Activated T-helper 1 cell treated with anti-CD3 and anti-CD28 coated beads, Interleukin-2, amount 50 U/mL, for 16 hours (primary cell): ENCODE measurements at regions not wholly inside any gene's neighbourhood (a gene's known extent, or its start where the extent isn't known, plus 50 kb on each side); places are given as distances from the start of the nearest gene placed in this dataset.
"Not testable (repeated sequence)": the region's sequence is repeated elsewhere in the genome, so short reads cannot be mapped to it uniquely, and the experiment has no call there.

Source experiments
- DNase-seq, 2 donors: peaks; one replicate each; pipeline ENCODE4 v3.0.0-alpha.2; 2020; ENCODE audit warnings: low read depth in 1 of 2, low spot score in 1 of 2

DNA sequence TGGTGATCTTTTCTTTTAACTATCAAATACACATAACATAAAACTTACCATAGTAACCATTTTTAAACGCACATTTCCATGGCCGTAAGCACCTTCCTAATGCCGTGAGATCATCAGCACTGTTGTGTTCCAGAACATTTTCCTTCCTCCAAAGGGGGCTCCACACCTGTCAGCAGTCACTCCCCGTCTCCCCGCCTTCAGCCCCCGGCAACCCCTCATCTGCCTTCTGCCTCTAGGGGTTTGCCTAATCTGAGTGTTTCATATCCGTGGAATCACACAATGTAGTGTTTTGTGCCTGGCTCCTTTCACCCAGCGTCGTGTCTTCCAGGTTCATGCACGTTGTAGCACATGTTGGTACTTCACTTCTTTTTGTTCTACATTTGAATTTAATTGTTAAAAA lies 350.1 kb upstream of the TNRC6C start:
- DNase-seq: no peak

DNA sequence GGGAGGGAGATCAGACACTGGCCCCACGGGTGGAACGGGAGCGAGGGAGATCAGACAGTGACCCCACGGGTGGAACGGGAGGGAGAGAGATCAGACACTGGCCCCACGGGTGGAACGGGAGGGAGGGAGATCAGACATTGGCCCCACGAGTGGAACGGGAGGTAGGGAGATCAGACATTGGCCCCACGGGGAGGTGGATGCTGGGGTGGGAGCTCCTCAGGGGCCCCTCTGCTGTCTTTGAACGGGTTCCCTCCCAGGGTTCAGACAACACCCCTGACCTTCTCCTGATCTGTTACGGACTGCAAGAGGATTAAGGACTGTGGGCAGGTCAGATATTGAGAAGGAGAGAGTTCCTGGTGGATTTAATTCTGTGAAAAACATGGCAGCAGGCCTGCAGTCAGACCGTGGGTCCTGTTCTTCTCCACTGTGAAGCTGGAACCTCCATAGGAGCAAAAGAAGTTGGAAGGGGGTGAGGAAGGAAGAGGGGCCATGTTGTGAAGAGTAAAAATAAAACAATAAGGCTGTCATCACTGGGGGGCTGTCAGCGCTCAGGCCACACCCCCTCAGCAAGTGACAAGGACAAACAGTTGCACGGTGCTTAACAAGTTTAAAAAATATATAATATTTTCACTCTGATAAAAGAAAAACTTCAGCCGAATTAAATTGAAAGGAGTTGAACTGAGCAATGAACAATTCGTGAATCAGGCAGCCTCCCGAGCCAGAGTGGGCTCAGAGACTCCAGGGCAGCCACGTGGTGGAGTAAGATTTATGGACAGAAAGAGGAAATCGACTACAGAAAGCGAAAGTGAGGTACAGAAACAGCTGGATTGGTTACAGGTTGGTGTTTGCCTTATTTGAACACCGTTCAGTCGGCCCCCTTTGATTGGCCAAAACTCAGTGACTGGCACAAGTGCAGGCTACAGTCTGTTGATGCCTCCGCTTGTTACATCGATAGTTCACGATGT lies 348.7 kb upstream of the TNRC6C start:
- peak in 1 of 2 donors; percentile 24 for DNase-seq

DNA sequence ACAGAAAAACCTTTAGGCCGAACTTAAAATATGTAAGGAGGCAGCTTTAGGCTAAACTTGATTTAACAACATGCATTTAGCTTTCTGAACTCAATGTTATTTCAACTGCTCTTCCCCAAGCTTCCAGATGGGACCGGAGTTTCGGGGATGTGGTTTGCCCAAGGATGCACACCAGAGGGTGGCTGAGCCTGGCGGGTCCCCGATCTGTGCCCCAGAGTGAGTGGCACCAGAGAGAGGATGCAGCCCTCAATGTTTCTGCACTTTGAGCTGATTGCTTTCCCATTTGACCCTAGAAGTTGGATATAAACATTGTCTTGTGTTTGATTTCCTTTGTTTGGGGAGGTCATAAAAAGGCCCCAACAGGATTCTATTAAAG lies 348.0 kb upstream of the TNRC6C start:
- no peak for DNase-seq

DNA sequence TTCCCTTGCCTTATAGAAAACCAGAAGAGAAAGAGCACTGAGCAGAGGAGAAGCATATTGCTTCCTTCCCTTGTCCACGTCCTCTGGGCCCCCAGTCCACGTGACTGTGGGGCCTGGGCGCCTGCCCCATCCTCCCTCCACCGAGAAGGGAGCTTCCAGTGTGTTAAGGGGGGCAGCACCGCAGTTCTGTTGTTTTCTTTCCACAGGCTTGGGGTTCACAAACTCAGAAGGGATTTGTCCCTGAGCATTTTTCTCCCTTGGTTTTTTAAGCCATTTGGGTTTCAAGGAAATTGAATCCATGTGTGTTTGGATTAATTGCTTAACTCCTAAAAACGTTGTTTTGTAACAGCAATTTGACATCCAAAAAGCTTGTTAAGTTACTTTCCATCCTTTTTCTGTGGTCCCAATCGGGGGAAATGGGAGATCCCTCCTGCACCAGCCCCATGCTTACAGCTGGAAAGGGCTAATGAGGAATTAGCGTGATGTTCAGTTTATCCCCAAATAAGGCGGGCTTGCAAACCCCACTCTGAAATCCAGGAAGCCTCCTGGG lies 347.5 kb upstream of the TNRC6C start:
- no peak for DNase-seq

DNA sequence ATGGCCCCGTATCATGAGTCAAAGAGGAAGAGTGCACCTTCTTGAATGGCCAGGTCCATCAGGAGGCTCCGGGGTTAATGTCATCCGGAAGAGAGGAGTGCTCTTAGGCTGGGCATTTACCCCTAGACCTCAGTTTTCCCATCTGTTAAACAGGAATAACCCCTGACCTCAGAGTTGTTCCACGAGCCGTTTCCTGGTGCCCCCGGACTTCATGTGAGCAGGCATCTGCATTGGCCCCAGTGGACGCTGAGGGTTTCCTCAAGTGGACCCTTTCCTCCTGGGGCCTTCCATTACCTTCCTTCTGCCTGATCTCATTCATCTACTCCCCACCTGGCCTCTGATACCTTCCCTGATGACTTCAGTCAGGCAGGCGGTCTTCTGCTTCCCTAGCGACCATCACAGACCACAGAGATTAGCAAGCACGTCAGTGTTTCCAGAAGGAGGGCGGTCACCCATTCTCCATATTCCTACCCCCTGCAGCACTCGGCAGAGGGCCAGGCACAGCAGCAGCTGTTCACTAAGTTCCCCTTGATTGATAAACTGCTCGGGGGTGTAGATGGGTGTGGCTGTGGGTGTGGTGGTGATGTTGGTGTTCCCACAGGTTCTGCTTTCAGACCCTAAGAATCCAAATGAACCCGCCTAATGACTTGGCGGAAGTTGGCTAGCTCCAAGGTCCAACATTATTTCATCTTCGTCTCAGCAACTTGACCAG lies 346.6 kb upstream of the TNRC6C start:
- DNase-seq: no peak

DNA sequence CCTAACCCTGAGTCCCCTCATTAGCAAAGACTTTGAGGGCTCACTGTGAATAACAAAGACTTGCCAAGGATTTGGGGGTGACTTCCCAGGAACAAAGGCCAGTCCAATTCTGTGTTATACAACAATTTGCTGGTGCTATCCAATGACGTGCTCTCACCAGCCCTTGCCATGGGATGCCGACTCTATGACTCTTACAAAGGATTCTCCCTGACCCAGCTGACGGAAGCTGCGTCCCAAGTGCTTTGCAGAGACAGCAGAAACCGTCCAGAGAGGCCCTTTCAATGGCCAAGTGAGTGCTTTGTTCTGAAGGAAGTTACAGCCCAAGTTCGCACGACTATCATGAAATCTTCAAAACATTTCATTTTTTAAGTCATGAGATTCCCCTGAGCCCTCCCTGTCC lies 345.3 kb upstream of the TNRC6C start:
- no peak for DNase-seq

DNA sequence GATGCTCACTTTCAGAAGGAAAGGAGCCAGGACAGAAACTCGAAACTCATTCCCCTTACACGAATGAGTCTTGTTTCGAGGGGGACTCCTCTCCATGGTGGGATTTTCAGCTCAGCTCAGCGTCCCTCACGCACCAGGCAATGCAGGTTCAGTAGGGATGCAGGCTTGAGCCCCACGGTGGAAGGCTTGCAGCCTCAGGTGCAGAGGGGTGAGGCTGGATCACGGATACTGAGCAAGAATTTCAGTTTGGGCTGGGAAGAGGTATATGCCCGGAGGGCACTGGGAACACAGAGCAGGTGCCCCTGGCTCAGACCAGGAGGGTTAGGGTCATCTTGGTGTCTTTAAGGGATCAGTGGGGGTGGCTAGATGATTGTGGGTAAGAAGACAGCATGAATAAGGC lies 344.9 kb upstream of the TNRC6C start:
- DNase-seq: no peak

DNA sequence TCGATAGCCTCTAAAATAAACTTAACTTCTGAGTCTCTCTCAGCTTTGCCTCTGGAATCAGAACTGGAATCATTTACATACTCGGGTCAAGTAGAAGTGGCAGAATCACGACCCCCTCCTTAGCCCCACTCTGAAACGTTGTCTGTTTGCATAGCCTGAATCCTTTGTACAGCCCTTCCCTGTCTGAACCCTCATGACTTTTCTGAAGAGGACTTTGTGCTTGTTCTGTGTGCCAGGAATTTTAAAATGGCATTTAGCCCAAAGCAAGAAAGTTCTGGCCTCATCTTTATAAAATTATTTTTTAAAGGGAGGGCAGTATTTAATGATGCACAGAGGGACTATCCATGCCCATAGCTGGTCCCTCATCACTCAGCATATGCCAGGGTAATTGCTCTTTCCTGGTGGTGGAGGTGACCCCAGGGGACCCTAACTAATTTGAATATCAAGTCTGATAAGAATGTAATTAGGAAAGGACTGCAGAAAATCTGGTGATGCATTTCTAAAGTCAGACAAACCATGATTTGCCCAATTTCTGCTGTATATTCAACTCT lies 342.7 kb upstream of the TNRC6C start:
- DNase-seq: no peak

DNA sequence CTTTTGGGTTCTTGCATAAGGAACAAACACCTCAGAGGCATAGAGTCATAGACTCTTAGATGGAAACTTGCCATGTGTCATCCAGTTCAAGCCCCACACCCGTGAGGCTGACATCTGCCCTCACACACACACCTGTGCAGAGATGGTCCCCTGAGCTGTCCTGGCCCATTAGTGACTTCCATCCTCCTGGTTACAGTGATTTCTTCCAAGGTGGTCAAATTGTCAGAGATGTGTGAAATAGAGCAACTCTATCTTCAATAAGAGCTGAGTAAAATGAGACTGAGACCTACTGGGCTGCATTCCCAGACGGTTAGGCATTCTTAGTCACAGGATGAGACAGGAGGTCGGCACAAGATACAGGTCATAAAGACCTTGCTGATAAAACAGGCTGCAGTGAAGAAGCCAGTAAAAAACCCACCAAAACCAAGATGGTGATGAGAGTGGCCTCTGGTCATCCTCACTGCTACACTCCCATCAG lies 342.2 kb upstream of the TNRC6C start:
- no peak for DNase-seq

DNA sequence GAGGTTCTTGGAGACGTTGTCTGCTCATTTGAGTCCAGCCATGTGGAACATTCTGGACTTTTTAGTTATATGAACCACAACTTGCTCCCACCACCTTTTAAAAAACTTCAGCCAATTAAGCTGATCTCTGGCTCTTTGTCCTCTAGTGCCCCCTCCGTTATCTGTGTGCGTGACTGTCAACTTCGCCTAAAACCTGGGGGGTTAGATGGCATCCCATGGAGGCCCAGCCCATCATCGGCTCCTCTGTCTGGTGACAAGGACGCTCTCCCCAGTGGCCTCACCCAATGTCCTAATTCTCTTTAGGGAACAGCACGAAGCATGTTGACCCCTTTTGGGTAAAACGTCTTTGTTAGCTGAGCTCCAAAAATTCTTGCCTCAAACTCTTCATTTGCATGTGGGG lies 341.0 kb upstream of the TNRC6C start:
- DNase-seq: no peak

DNA sequence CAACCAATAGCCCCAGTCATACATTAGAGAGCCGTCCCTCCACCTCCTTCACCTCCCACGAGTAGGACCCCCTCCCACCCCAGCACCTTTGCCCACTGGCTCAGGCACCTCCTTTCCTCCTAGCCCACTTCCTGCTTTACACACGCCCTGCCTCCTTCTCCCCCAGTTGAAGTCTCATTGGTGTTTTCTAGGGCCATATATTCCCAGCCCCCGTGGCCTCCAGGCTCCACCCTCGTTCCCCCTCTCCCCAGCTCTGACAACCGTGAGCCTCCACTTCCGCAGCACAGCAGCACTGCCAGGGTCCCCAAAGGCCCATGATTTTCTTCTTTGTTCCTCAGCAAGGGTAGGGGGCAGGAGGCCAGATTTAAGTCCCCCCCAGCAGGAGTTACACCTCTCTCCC lies 340.3 kb upstream of the TNRC6C start:
- DNase-seq: no peak

DNA sequence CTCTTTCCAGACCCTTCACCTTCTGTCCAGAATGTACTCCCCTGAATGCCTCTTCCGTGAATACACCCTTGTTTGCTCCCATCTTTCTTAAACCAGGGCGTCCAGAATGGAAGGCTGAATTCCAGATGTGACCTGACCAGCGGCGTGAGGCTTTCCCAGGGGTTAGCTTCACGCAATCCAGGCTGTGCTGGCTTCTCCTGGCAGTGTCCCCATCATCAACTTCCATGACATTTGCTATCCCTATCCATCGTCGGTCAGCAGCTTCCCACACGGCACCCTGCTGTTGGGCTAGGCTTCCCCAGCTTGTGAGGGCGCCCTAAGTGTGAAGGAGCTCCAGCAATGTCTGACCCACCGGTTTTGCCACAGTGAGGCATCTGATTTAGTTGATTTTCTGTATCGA lies 339.8 kb upstream of the TNRC6C start:
- DNase-seq: no peak

DNA sequence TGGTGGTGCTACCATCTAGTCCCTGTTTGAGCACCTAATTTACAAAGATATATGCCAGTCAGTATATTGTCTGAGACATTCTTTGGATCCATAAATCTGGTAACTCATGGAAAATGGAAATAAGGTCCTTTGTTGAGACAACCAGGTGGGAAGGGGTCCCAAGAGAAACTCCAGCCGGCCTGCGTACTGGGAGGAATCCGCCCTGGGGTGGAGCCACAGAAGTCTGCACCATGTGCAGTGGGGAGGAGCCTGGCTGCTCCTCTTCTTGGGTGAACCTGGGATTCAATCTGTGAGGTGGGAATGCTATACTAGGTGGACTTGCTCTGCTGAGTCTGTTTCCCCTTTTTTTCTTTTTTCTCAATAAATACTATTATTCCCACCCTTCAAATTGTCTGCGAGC lies 339.2 kb upstream of the TNRC6C start:
- DNase-seq: no peak

DNA sequence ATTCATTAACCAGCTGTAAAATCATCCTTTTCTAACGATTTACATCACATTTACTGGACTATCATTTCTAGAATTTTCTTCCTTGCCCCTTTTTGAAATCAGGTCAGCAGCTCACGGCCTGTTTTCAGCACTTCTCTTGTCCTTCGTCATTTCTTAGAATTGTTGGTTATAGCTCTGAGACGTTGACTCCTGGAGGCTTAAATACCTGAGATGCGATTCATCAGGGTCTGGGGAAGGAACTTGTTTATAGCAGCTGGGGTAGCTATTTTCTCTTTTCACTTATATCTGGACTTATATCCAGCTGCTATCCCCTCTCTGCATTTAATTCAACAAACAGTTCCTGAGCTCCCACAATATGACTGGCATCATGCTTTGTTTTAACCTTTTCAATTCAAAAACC lies 338.7 kb upstream of the TNRC6C start:
- no peak for DNase-seq

DNA sequence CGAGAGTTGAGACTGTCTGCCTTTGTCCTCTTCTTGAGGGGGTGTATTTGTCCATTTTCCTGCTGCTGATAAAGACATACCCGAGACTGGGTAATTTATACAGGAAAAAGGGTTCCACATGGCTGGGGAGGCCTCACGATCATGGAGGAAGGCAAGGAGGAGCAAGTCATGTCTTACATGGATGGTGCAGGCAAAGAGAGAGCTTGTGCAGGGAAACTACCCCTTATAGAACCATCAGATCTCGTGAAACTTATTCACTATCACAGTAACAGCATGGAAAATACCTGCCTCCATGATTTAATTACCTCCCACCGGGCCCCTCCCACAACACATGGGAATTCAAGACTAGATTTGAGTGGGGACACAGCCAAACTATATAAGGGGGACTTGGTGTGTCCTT lies 338.2 kb upstream of the TNRC6C start:
- DNase-seq: no peak

DNA sequence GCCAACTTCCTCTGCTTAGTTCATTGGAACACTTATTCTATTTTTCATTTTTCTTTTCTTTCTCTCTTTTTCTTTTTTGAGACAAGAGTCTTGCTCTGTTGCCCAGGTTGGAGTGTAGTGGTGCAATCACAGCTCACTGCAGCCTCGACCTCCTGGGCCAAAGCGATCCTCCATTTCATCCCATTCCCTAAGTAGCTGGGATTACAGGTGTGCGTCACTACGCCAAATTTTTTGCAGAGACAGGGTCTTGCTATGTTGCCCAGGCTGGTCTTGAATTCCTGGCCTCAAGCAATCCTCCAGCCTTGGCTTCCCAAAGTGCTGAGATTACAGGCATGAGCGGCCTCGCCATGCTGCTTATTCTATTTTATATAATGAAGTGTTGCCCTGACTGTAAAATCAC lies 336.4 kb upstream of the TNRC6C start:
- DNase-seq: not testable (repeated sequence)

DNA sequence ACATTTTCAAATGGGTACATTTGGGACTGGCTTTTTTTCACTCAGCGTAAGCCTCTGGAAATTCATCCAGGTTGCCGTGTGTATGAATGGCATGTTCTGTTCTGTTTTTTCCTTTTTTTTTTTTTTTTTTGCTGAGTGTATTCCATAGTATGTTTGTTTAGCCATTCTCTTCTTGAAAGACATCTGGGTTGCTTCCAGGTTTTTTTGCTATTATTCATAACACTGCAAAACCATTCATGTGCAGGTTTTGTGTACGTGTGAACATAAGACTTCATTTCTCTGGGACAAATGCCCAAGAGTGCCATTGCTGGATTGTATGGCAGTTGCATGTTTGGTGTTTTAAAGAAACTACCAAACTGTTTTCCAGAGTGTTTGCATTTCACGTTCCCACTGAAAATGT lies 335.9 kb upstream of the TNRC6C start:
- DNase-seq: no peak

DNA sequence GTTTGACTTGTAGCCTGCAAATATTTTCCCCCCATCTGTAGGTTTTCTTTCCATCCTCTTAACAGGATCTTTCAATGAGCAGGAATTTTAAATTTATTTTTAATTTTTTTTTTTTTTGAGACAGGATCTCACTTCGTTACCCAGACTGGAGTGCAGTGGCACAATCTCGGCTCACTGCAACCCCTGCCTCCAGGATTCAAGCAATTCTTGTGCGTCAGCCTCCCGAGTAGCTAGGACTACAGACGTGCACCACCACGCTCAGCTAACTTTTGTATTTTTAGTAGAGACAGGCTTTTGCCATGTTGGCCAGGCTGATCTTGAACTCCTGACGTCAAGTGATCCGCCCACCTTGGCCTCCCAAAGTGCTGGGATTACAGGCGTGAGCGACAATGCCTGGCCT lies 335.2 kb upstream of the TNRC6C start:
- DNase-seq: not testable (repeated sequence)

DNA sequence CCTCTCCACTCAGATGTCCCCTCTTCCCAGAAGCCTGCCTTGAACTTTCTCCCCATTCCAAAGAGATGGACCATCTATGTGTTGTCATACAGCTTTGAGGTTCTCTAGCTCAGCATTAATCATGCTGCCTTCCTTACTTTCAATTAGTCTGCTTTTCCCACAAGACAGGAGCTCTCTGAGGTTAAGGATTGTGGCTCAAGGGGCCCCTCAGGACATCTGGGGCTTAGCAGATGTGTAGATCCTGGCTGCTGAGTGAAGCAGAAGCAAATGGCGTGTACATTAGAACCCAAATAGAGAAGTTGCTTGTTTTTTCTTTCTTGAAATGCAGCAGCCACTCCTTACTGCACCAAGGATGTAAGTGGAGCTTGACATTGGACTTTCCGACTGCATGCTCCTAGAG lies 330.5 kb upstream of the TNRC6C start:
- DNase-seq: no peak

DNA sequence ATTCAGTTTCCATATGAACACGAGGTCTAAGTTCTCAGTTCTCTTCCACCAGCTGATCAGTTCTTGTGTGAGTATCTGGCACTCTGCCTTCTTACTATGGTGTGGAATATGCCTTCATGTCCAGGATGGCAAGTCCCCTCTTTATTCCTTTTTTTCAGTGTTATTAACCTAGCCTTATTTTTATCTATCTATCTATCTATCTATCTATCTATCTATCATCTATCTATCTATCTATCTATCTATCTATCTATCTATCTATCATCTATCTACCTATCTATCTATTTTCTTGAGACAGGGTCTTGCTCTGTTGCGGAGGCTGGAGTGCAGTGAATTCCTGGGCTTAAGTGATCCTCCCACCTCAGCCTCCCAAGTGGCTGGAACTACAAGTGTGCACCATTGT lies 329.2 kb upstream of the TNRC6C start:
- DNase-seq: not testable (repeated sequence)

DNA sequence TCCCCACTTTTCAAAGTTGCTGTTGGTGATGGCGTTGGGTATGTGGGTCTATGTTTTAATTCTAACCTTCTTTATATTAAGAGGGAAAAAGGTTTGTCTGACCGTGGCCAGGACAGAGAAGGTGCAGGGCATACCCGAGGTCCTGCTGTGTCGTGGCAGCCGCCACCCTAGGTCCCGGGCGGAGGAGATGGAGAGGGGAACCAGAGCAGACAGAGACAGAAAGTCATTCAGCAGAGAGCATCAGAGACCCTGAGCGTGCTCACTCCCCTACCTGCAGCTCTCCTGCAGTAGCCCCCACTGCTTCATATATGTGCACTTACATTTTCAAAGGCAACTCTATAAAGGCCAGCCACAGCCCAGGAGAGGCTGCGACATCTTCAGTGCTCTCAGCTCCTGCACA lies 327.2 kb upstream of the TNRC6C start:
- no peak for DNase-seq

DNA sequence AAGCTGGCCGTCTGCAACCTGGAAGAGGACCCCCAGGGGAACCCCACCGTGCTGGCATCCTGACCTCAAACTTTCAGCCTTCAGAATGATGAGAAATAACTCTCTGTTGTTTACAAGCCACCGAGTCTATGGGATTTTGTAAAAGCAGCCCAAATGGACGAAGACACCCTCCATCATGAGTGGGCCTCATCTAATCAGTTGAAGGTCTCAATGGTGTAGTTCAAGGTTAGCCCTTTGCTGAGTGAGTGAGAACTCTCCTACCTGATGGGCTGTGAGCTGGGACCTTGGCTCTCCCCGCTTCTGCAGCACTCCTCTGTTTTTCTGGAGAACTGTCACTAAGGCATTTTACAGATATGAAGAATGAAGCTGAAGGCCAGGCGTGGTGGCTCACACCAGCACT lies 325.9 kb upstream of the TNRC6C start:
- no peak for DNase-seq
